Motor neuron (in vitro differentiated cells): ENCODE measurements at regions not wholly inside any gene's neighbourhood (a gene's known extent, or its start where the extent isn't known, plus 50 kb on each side); places are given as distances from the start of the nearest gene placed in this dataset.

Experiments
- ATAC-seq, 8 experiments: fragments of 200-7000 bp; cut with Tn5 transposase; replicated peaks in 6 of 8; 2 replicates each; pipeline ENCODE4 v1.8.0; 2021; ENCODE audit warnings: mild to moderate bottlenecking in 8 of 8, moderate library complexity in 8 of 8
- H3K27ac ChIP-seq, 2 donors: fragments of 250-450 bp; sonication (Bioruptor Pico); 2 replicates each; pipeline ENCODE4 v1.9.0; 2021; ENCODE audit warnings: antibody characterized with exemption in 2 of 2, mild to moderate bottlenecking in 2 of 2, moderate library complexity in 1 of 2
- H3K4me1 ChIP-seq, 2 donors: fragments of 250-450 bp; sonication (Bioruptor Pico); replicated peaks in 1 of 2; 2 replicates each; pipeline ENCODE4 v1.6.1; 2021; ENCODE audit warnings: antibody characterized with exemption in 2 of 2, mild to moderate bottlenecking in 2 of 2, moderate library complexity in 1 of 2
- H3K4me3 ChIP-seq, 5 donors: fragments of 250-450 bp; sonication (Bioruptor Pico); 2 replicates each; pipeline ENCODE4 v1.9.0; 2021; ENCODE audit warnings: antibody characterized with exemption in 5 of 5, mild to moderate bottlenecking in 5 of 5, moderate library complexity in 4 of 5
- WGBS, 10 experiments: fragments of 450-650 bp; shearing (Covaris generic); methylation state at CpG; one replicate each; pipeline ENCODE4 v1.0.0; 2022; 5-methylcytosine and 5-hydroxymethylcytosine counted together
- in situ Hi-C, 9 experiments: fragments of 400-800 bp; cut with MboI; loops; one replicate each; pipeline ENCODE4 v1.15.0; 2021; ENCODE audit warnings: low sequenced_read_pairs in 9 of 9, low pct_unique_long_range_greater_than_20kb in 2 of 9; ENCODE audit not compliant: unreplicated experiment in 9 of 9

- peaks cover 8 to 11% of the 10 kb centered on the region in 2 donors for H3K4me1 ChIP-seq
- in situ Hi-C loops = no loop called here
- H3K4me3 ChIP-seq = no peak overlapping the region
- ATAC-seq = no peak
- no peak overlapping the region for H3K27ac ChIP-seq
- WGBS, 10 experiments = 0 to 63% (median 31%) methylated on average over 2 to 3 of the region's 3 CpGs; no CpG with 5 or more reads in 4 of the 10 experiments
These were observed 235.7 kb downstream of the EMX2 start for GRCh38 chr10:117778241-117778640.

DNA sequence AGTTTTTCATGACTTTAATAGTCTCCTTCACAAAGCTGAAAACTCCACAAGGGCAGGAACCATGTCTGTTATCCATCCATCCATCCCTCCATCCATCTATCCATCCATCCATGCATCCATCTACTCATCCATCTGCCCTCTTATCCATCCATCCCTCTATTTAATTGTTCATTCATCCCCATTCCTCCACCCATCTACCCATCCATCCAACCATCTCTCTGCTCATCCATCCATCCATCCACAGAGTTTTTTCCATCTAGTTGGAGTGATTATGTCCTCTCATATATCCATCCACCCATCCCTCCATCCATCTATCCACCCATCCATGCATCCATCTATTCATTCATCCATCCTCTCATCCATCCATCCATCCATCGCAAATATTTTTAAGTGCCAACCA is 237.9 kb downstream of the EMX2 start:
- no peak overlapping the region for H3K27ac ChIP-seq
- no peak for ATAC-seq
- H3K4me3 ChIP-seq = no peak overlapping the region
- peaks cover 8% of the 10 kb centered on the region in 2 donors for H3K4me1 ChIP-seq
- in situ Hi-C loops = no loop called here
- 80 to 100% (median 92%) methylated on average over 1 of the region's 1 CpG for WGBS, 10 experiments

GRCh38 chr10:117781216-117781831 is 238.8 kb downstream of the EMX2 start:
- Histone ChIP-seq H3K27ac (no peak overlapping the region), H3K4me3 (no peak overlapping the region), H3K4me1 (peaks cover 0 to 5% of the 10 kb centered on the region in 2 donors)
- ATAC-seq = no peak
- in situ Hi-C loops = no loop called here
- WGBS, 10 experiments = 44 to 100% (median 82%) methylated on average over 1 to 4 of the region's 7 CpGs; no CpG with 5 or more reads in 1 of the 10 experiments

DNA sequence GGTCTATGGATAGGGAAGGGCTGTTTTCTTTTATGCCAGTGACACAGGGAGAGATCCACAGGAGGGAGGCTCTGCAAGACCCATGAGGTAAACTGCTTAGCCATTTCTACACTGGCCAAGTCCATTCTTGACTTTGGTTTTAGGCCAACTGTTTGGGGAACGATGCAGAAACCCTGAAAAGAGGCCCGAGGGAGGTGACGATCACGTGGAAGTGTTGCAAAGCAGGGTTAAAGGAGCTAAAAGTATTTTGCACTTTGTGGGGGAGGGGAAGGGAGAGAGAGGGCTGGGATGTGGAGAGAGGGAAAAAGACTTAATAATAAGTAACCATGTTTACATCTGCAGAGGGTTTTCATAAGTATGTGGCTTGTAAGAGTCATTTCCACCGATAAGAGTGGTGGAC is 239.7 kb downstream of the EMX2 start:
- 0 to 80% (median 50%) methylated on average over 1 to 5 of the region's 5 CpGs; no CpG with 5 or more reads in 1 of the 10 experiments for WGBS, 10 experiments
- Histone ChIP-seq H3K4me1 (peaks cover 0 to 5% of the 10 kb centered on the region in 2 donors), H3K27ac (no peak overlapping the region), H3K4me3 (no peak overlapping the region)
- in situ Hi-C loops = no loop called here
- ATAC-seq = no peak

DNA sequence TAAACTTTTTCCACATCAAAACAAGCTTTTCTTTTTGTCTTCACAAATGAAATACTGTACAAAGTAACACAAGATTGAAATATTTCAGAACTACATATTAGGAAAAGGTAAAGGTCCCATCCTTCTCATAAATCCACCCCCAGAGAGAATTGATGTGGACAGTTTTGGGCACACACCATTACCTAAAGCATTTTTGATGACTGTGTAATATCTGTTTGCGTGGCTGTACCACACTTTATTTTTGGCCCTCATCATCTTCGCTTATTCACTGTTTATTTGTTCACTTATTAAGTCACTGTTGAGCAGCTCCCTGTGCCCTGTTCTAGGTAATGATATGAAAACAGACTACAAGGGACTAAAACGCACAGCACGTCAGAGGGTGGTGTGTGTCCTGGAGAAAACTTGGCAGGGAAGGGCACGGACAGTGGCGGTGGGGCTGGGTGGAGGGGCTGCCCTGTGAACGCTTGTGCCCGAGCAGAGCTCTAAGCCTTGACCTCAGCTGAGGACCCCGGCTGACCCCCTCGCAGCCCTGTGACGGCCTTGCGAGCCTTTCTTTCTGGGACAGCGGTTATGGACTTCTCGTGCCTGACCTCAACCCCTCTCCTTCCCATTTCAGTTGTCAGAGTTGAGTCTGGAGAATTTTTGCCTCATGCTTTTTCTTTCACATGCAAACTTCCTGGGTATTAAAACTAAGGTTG is 241.3 kb downstream of the EMX2 start:
- in situ Hi-C loops = no loop called here
- Histone ChIP-seq H3K4me3 (no peak overlapping the region), H3K4me1 (peaks cover 0 to 5% of the 10 kb centered on the region in 2 donors), H3K27ac (no peak overlapping the region)
- ATAC-seq = no peak
- 86 to 100% (median 93%) methylated on average over 1 to 8 of the region's 14 CpGs; no CpG with 5 or more reads in 3 of the 10 experiments for WGBS, 10 experiments

DNA sequence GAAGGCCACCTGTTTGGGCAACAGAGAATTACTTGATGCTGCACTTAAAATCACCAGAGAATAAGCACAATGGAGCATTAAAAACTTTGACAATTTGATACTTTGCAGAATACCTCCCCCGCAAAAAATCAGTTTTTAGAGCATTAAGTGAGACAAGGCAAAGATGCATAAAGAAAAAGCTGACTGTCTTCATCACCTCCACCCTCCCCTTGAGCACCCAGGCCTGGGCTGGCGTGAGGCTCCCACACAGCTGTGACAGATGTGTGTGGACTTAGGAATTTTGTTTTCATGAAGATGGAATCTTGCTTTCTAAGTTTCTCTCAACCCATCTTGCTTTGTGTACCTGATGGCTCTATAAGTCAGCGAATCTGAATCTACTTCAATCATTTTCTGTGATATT is 242.2 kb downstream of the EMX2 start:
- Histone ChIP-seq H3K27ac (no peak overlapping the region), H3K4me3 (no peak overlapping the region), H3K4me1 (peaks cover under 1 to 5% of the 10 kb centered on the region in 2 donors)
- in situ Hi-C loops = no loop called here
- ATAC-seq = no peak
- 6 to 100% (median 83%) methylated on average over 1 to 3 of the region's 3 CpGs; no CpG with 5 or more reads in 3 of the 10 experiments for WGBS, 10 experiments

DNA sequence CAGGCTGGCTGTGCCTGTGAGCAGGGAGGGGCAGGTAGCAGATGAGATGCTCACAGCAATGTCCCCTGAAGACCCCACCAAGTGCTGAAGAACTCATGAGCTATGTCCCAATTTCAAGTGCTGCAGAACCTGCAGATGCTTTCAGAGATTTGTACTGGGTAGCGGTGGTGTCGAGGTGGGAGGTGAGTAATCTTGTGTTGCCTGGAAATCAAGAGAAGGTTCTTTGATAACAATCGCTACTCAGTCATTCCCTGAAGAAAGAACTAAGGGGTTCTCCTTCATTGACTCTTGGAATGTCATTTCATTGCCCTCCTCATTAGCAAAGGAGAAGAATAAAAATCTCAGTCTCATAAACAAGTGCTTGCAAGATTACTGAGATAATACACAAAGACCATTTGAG is 246.4 kb downstream of the EMX2 start:
- in situ Hi-C loops = no loop called here
- ATAC-seq = no peak
- WGBS, 10 experiments = 50 to 100% (median 83%) methylated on average over 1 to 3 of the region's 3 CpGs; no CpG with 5 or more reads in 2 of the 10 experiments
- no peak overlapping the region for H3K27ac ChIP-seq
- H3K4me1 ChIP-seq = peaks cover 2 to 8% of the 10 kb centered on the region in 2 donors
- no peak overlapping the region for H3K4me3 ChIP-seq

DNA sequence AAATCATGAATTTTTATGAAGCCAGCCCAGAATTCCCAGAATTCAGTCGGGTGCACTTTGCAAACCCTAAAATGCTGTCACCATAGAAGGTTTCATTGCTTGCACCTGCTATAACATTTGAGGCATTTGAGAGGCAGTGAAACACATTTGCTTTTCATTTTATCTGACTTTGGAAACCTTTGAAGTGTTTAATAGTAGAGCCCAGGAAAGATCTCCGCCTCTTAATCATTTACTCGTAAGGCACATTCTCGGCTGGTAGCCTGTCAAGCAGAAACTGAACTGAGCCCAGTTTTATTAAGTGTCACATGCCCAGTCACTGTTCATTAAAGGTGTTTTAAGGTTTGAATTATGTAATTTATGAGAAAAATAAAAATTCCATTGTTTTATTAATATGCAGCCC is 247.6 kb downstream of the EMX2 start:
- in situ Hi-C loops = no loop called here
- H3K4me1 ChIP-seq = peaks cover 2 to 8% of the 10 kb centered on the region in 2 donors
- WGBS, 10 experiments = 33 to 93% (median 70%) methylated on average over 1 to 4 of the region's 4 CpGs
- H3K27ac ChIP-seq = no peak overlapping the region
- no peak overlapping the region for H3K4me3 ChIP-seq
- peak in 2 of 8 experiments; percentile 29 to 50 for ATAC-seq

DNA sequence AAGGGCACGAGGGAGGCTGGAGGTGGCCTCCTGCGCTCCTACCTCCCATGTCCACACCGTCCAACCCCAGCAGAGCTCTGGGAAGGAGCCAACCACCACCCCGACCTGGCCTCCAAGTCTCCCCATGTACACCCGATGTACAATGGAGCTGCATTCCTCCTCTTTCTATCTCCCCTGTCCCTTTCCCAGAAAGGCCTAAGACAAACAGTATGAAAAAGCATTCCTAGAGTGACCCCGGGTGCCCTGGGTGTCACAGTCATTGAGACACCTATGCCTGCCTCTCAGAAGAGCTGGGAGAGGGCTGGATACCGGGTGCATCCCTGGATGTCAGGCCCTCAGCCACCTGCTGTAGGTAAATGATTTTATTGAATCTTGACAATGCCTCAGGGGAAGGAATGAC is 248.1 kb downstream of the EMX2 start:
- Histone ChIP-seq H3K27ac (no peak overlapping the region), H3K4me3 (no peak overlapping the region), H3K4me1 (peaks cover 2 to 8% of the 10 kb centered on the region in 2 donors)
- WGBS, 10 experiments = 0 to 85% (median 67%) methylated on average over 1 to 5 of the region's 7 CpGs; no CpG with 5 or more reads in 5 of the 10 experiments
- ATAC-seq = peak in 2 of 8 experiments; percentile 12 to 26
- in situ Hi-C loops = no loop called here

GRCh38 chr10:117792214-117792613 is 249.7 kb downstream of the EMX2 start:
- in situ Hi-C loops = no loop called here
- H3K4me1 ChIP-seq = peaks cover 8 to 23% of the 10 kb centered on the region in 2 donors
- peak in 2 of 8 experiments; percentile 21 to 28 for ATAC-seq
- 90 to 100% (median 100%) methylated on average over 1 to 2 of the region's 3 CpGs; no CpG with 5 or more reads in 4 of the 10 experiments for WGBS, 10 experiments
- H3K4me3 ChIP-seq = no peak overlapping the region
- no peak overlapping the region for H3K27ac ChIP-seq

DNA sequence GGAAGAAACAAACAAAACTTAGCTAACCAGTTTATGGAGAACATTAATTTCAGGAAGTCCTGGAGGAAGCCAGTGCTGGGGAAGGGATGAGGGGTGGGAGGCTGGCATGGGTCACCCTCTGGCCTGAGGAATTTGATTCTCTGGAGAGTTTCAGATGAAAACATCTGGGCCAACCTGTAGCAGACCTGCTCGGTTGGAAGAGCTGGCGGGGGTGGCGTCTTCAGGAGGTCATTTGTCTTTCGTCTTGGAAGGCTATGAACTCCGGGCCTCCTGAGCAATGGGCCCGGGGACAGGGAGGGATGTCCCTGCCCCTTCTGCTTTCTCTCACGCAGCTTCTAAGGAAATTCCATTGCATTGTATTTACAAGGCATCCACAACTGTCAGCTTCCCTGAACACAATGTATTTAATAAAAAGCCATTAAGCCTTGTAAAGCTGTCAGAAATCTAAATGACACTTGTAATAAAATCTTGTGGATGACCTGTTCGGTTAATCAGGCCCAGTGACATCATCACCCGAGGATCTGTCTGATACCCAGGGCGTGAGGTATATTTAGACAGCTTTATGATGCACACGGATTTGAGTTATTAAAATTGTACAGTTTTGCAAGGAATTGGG is 250.5 kb downstream of the RAB11FIP2 start:
- 40 to 71% (median 60%) methylated on average over 1 to 8 of the region's 11 CpGs; no CpG with 5 or more reads in 2 of the 10 experiments for WGBS, 10 experiments
- Histone ChIP-seq H3K27ac (no peak overlapping the region), H3K4me3 (no peak overlapping the region), H3K4me1 (peaks cover 6 to 21% of the 10 kb centered on the region in 2 donors)
- ATAC-seq = peak in 5 of 8 experiments; percentile 92 to 96 (median 94)
- in situ Hi-C loops = no loop called here

DNA sequence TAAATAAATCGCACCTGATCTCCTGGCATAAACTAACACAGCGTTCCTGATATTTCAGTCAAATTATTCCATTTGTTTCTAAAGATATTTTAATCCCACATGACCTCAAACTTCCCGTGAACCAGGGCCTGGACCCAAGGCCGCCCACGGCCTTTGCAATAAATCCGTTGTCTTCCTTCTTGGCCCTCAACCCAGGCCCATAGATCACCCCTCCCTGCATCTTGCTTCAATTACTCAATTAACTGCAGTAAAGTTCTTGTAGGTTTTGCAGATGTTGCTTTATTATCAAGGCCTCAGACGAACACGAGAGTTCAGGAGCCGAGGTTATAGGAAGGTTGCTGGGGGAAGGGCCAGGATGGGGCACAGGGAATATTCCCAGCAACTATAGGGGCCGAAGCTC is 249.4 kb downstream of the RAB11FIP2 start:
- 21 to 90% (median 67%) methylated on average over 1 to 9 of the region's 10 CpGs for WGBS, 10 experiments
- ATAC-seq = no peak
- in situ Hi-C loops = no loop called here
- H3K4me3 ChIP-seq = no peak overlapping the region
- peaks cover 6 to 21% of the 10 kb centered on the region in 2 donors for H3K4me1 ChIP-seq
- H3K27ac ChIP-seq = no peak overlapping the region

DNA sequence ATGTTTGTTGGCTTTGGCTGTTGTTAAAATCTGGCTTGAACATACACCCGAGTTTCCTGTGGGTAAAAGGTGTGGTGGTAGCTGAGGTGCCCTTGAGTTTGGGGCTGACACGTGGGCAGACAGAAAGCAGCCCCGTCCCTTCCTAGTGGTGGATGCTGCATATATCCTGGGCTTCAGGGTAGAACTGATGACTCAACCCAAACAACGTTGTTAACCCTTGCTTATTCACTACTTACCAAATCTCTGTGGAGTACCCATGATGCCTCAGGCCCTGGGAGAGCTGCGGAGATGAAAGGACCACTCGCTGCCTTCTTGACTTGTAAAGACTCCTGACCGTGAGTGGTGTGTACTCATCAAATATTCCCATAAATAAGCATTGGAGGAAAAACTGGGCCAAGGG is 245.1 kb downstream of the RAB11FIP2 start:
- WGBS, 10 experiments = 17 to 100% (median 52%) methylated on average over 1 to 5 of the region's 7 CpGs; no CpG with 5 or more reads in 5 of the 10 experiments
- Histone ChIP-seq H3K27ac (no peak overlapping the region), H3K4me3 (no peak overlapping the region), H3K4me1 (peaks cover under 1 to 14% of the 10 kb centered on the region in 2 donors)
- in situ Hi-C loops = no loop called here
- ATAC-seq = peak in 5 of 8 experiments; percentile 10 to 72 (median 35)
